NCI-H69 (cell line): ENCODE measurements at regions not wholly inside any gene's neighbourhood (a gene's known extent, or its start where the extent isn't known, plus 50 kb on each side); places are given as distances from the start of the nearest gene placed in this dataset.

Experiments
- DNase-seq: peaks from one replicate; lab custom pipeline; 2025; lab: John Stamatoyannopoulos, UW

GRCh38 chr6:23140871-23141270 lies 571.5 kb downstream of the HDGFL1 start:
- no peak for DNase-seq

- DNase-seq = peak; percentile 82
These were observed 576.4 kb downstream of the HDGFL1 start for GRCh38 chr6:23145781-23146180.

GRCh38 chr6:23154159-23154558 lies 584.8 kb downstream of the HDGFL1 start:
- no peak for DNase-seq

- DNase-seq = no peak
These were observed 600.7 kb downstream of the HDGFL1 start for GRCh38 chr6:23170049-23170448.

GRCh38 chr6:23173234-23173633 lies 603.9 kb downstream of the HDGFL1 start:
- no peak for DNase-seq

GRCh38 chr6:23174781-23175361 lies 605.5 kb downstream of the HDGFL1 start:
- DNase-seq = no peak

- DNase-seq = no peak
These were observed 606.0 kb downstream of the HDGFL1 start for GRCh38 chr6:23175391-23175790.

- DNase-seq = no peak
These were observed 607.1 kb downstream of the HDGFL1 start for GRCh38 chr6:23176471-23176870.

- DNase-seq = peak; percentile 47
These were observed 607.5 kb downstream of the HDGFL1 start for GRCh38 chr6:23176883-23177282.

- DNase-seq = no peak
These were observed 608.4 kb downstream of the HDGFL1 start for GRCh38 chr6:23177806-23178205.

GRCh38 chr6:23179994-23180393 lies 610.6 kb downstream of the HDGFL1 start:
- DNase-seq = no peak

- DNase-seq = peak; percentile 100
These were observed 611.3 kb downstream of the HDGFL1 start for GRCh38 chr6:23180504-23181293.

- DNase-seq = peak; percentile 87
These were observed 612.2 kb downstream of the HDGFL1 start for GRCh38 chr6:23181356-23182110.

GRCh38 chr6:23183846-23184245 lies 614.5 kb downstream of the HDGFL1 start:
- no peak for DNase-seq

GRCh38 chr6:23184351-23184750 lies 615.0 kb downstream of the HDGFL1 start:
- no peak for DNase-seq

GRCh38 chr6:23195487-23195886 lies 626.1 kb downstream of the HDGFL1 start:
- DNase-seq = no peak

GRCh38 chr6:23199541-23199940 lies 630.2 kb downstream of the HDGFL1 start:
- no peak for DNase-seq

GRCh38 chr6:23200946-23201345 lies 631.6 kb downstream of the HDGFL1 start:
- no peak for DNase-seq

- peak; percentile 9 for DNase-seq
These were observed 632.8 kb downstream of the HDGFL1 start for GRCh38 chr6:23202207-23202606.

GRCh38 chr6:23212398-23212797 lies 643.0 kb downstream of the HDGFL1 start:
- no peak for DNase-seq

- no peak for DNase-seq
These were observed 643.8 kb downstream of the HDGFL1 start for GRCh38 chr6:23213193-23213592.

GRCh38 chr6:23213651-23214050 lies 644.3 kb downstream of the HDGFL1 start:
- no peak for DNase-seq

- DNase-seq = peak; percentile 62
These were observed 649.4 kb downstream of the HDGFL1 start for GRCh38 chr6:23218751-23219150.
